ENCODE measurements at regions not wholly inside any gene's neighbourhood (a gene's known extent, or its start where the extent isn't known, plus 50 kb on each side); places are given as distances from the start of the nearest gene placed in this dataset.

DNA sequence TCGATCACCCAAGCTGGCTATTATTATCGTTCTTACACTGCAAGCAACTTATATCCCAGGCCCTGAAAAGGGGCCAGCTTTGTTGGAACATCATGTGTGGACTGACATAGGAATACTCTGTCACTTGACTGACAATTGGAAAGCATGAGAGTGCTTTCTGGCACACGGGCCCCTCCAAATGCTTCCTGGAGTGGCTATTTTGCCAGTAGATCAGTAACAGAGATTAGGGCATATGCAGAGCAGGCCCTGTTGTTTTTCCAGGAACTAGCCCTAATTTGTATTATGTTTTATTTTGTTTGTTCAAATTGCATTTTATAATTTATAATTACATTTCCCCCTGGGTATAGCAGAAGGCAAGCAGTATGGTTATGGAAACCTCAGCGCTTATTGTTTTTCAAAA lies 170.1 kb upstream of the FRMD6 start:
- Histone ChIP-seq H3K36me3 (ENCODE audit: control insufficient read depth, insufficient read depth, low read length) (no peaks in the 10 kb centered on the region), H3K27me3 (ENCODE audit: control insufficient read depth, insufficient read depth, low read length) (no peaks in the 10 kb centered on the region), H3K4me3 (ENCODE audit: low read depth, low read length) (no peak overlapping the region)
- ChIA-PET CTCF (interaction anchor here (1.0 kb wide), 1 partner anchor 57 kb away, joined by 3 read pairs; no protein-coding TSS in a partner anchor), POLR2A (no interaction called here)
- no peak for TF ChIP-seq CTCF (IDR thresholded peaks at IDR 0.05; ENCODE audit: insufficient read depth, low read depth, low read length)
- DNase-seq (ENCODE audit: low read depth), result no peak

DNA sequence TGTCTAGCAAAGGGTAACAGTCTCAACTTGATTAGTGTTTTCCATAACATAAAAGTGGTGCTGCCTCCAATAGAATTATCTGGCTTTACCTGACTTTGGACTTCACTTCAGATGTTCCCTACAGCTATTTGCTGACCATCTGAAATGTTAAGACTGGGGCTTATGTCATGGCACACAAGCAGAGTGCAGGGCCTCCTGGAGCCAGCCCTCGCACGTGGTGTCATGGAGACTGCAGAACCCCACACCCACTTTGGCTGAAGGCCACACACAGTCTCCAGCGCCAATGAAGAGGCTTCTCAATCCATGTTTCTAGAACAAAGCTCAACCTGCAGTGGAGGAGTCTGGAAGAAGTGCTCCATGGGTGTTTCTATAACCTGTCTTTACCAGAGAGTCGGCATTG lies 169.6 kb upstream of the FRMD6 start:
- Histone ChIP-seq H3K27me3 (ENCODE audit: control insufficient read depth, insufficient read depth, low read length) (no peaks in the 10 kb centered on the region), H3K36me3 (ENCODE audit: control insufficient read depth, insufficient read depth, low read length) (no peaks in the 10 kb centered on the region), H3K4me3 (ENCODE audit: low read depth, low read length) (no peak overlapping the region)
- ChIA-PET POLR2A (no interaction called here), CTCF (interaction anchor here (1.0 kb wide), 1 partner anchor 57 kb away, joined by 3 read pairs; no protein-coding TSS in a partner anchor)
- TF ChIP-seq CTCF (IDR thresholded peaks at IDR 0.05; ENCODE audit: insufficient read depth, low read depth, low read length), result no peak
- no peak for DNase-seq (ENCODE audit: low read depth)

GRCh38 chr14:51484485-51484884 lies 167.2 kb upstream of the FRMD6 start:
- Histone ChIP-seq H3K36me3 (ENCODE audit: control insufficient read depth, insufficient read depth, low read length) (no peaks in the 10 kb centered on the region), H3K4me3 (ENCODE audit: low read depth, low read length) (no peak overlapping the region), H3K27me3 (ENCODE audit: control insufficient read depth, insufficient read depth, low read length) (no peaks in the 10 kb centered on the region)
- no peak for TF ChIP-seq CTCF (IDR thresholded peaks at IDR 0.05; ENCODE audit: insufficient read depth, low read depth, low read length)
- CTCF ChIA-PET, result interaction anchor here (1.1 to 1.5 kb wide), 2 partner anchors 11 kb away, joined by 3 to 6 read pairs; no protein-coding TSS in a partner anchor
- POLR2A ChIA-PET, result no interaction called here
- DNase-seq (ENCODE audit: low read depth), result no peak

- CTCF ChIA-PET, result no interaction called here
Observed at GRCh38 chr14:51485733-51486132, 166.0 kb upstream of the FRMD6 start.

GRCh38 chr14:51487848-51488247 lies 163.9 kb upstream of the FRMD6 start:
- H3K36me3 ChIP-seq (ENCODE audit: control insufficient read depth, insufficient read depth, low read length), result no peaks in the 10 kb centered on the region
- ChIA-PET CTCF (interaction anchor here (1.3 kb wide), 1 partner anchor 18 kb away, joined by 3 read pairs; no protein-coding TSS in a partner anchor), POLR2A (no interaction called here)
- no peak for DNase-seq (ENCODE audit: low read depth)
- TF ChIP-seq CTCF (IDR thresholded peaks at IDR 0.05; ENCODE audit: insufficient read depth, low read depth, low read length), result no peak
- no peak overlapping the region for H3K4me3 ChIP-seq (ENCODE audit: low read depth, low read length)
- H3K27me3 ChIP-seq (ENCODE audit: control insufficient read depth, insufficient read depth, low read length), result no peaks in the 10 kb centered on the region

More at GRCh38 chr14:51485733-51486132, 166.0 kb upstream of the FRMD6 start:
- Histone ChIP-seq H3K4me3 (ENCODE audit: low read depth, low read length) (no peak overlapping the region), H3K27me3 (ENCODE audit: control insufficient read depth, insufficient read depth, low read length) (no peaks in the 10 kb centered on the region), H3K36me3 (ENCODE audit: control insufficient read depth, insufficient read depth, low read length) (no peaks in the 10 kb centered on the region)
- no peak for TF ChIP-seq CTCF (IDR thresholded peaks at IDR 0.05; ENCODE audit: insufficient read depth, low read depth, low read length)
- POLR2A ChIA-PET, result no interaction called here
- DNase-seq (ENCODE audit: low read depth), result no peak

All from BJ (cell line).